22Rv1 (cell line): ENCODE measurements at regions not wholly inside any gene's neighbourhood (a gene's known extent, or its start where the extent isn't known, plus 50 kb on each side); places are given as distances from the start of the nearest gene placed in this dataset.

ENCODE experiments used
- H3K27ac ChIP-seq: fragments of 450-650 bp; 2 replicates; pipeline ENCODE4 v1.5.1; 2017
- CTCF ChIP-seq: fragments of 450-650 bp; IDR thresholded peaks from 2 replicates; pipeline ENCODE4 v1.5.1; 2017; ENCODE audit warnings: mild to moderate bottlenecking
- ZFX ChIP-seq: fragments of 450-650 bp; IDR thresholded peaks from 2 replicates; pipeline ENCODE4 v1.6.1; 2017; ENCODE audit warnings: antibody characterized with exemption, borderline replicate concordance

GRCh38 chr9:38286357-38286756 lies 106.1 kb upstream of the ALDH1B1 start:
- H3K27ac ChIP-seq, result no peak overlapping the region
- TF ChIP-seq ZFX (no peak), CTCF (no peak)

- TF ChIP-seq ZFX (no peak), CTCF (no peak)
- H3K27ac ChIP-seq, result no peak overlapping the region
These were observed 107.3 kb upstream of the ALDH1B1 start for GRCh38 chr9:38285236-38285635.

- no peak overlapping the region for H3K27ac ChIP-seq
- no peak for TF ChIP-seq ZFX
- TF ChIP-seq CTCF, result no peak
These were observed 107.9 kb upstream of the ALDH1B1 start for GRCh38 chr9:38284588-38285051.

- H3K27ac ChIP-seq, result no peak overlapping the region
- no peak for TF ChIP-seq CTCF
- TF ChIP-seq ZFX, result no peak
These were observed 108.4 kb upstream of the ALDH1B1 start for GRCh38 chr9:38284039-38284575.

GRCh38 chr9:38282756-38283155 lies 109.7 kb upstream of the ALDH1B1 start:
- H3K27ac ChIP-seq, result no peak overlapping the region

GRCh38 chr9:38281917-38282316 lies 110.6 kb upstream of the ALDH1B1 start:
- TF ChIP-seq CTCF, result no peak
- no peak for TF ChIP-seq ZFX
- no peak overlapping the region for H3K27ac ChIP-seq

More at GRCh38 chr9:38282756-38283155, 109.7 kb upstream of the ALDH1B1 start:
- TF ChIP-seq ZFX (no peak), CTCF (no peak)

- H3K27ac ChIP-seq, result no peak overlapping the region
- TF ChIP-seq CTCF (no peak), ZFX (no peak)
These were observed 111.3 kb upstream of the ALDH1B1 start for GRCh38 chr9:38281196-38281595.
